Lung (tissue), 11 donors: ENCODE measurements at regions not wholly inside any gene's neighbourhood (a gene's known extent, or its start where the extent isn't known, plus 50 kb on each side); places are given as distances from the start of the nearest gene placed in this dataset.
A peak's percentile ranks its signal among the peaks of the same experiment; 100 is the strongest.

Experiments used
- ATAC-seq: fragments of 200-7000 bp; cut with Tn5 transposase; one replicate; pipeline ENCODE4 v1.9.1; 2020; ENCODE audit warnings: moderate number of reproducible peaks; ENCODE audit not compliant: insufficient read depth, low FRiP score
- DNase-seq, 3 donors: peaks; one replicate each; pipeline ENCODE4 v3.0.0-alpha.2; 2013 to 2017
- H3K27ac ChIP-seq, 2 donors: one replicate each; pipeline ENCODE4 v1.5.1; 2013; ENCODE audit warnings: mild to moderate bottlenecking in 2 of 2, moderate library complexity in 2 of 2, control low read depth in 1 of 2, inconsistent platforms in 1 of 2, low read depth in 1 of 2, low read length in 1 of 2
- H3K27me3 ChIP-seq, 3 donors: one replicate each; pipeline ENCODE4 v1.5.1; 2013; ENCODE audit warnings: low read length in 2 of 3; ENCODE audit not compliant: control insufficient read depth in 3 of 3, insufficient read depth in 3 of 3
- H3K36me3 ChIP-seq, 4 donors: one replicate each; pipeline ENCODE4 v1.5.1; 2013; ENCODE audit warnings: low read length in 4 of 4, mild to moderate bottlenecking in 1 of 4, moderate library complexity in 1 of 4; ENCODE audit not compliant: control insufficient read depth in 4 of 4, insufficient read depth in 4 of 4
- H3K4me1 ChIP-seq, 5 donors: one replicate each; pipeline ENCODE4 v1.5.1; 2013; ENCODE audit warnings: low read length in 5 of 5, mild to moderate bottlenecking in 2 of 5, moderate library complexity in 1 of 5; ENCODE audit not compliant: control insufficient read depth in 5 of 5, insufficient read depth in 5 of 5
- H3K4me3 ChIP-seq: one replicate; pipeline ENCODE4 v1.5.1; 2013; ENCODE audit warnings: mild to moderate bottlenecking, control low read depth, moderate library complexity
- H3K9ac ChIP-seq, 2 donors: one replicate each; pipeline ENCODE4 v1.5.1; 2013; ENCODE audit warnings: low read length in 2 of 2, control low read depth in 1 of 2; ENCODE audit not compliant: insufficient read depth in 1 of 2
- H3K9me3 ChIP-seq, 4 donors: one replicate each; pipeline ENCODE4 v1.5.1; 2013; ENCODE audit warnings: low read length in 3 of 4, mild to moderate bottlenecking in 1 of 4, moderate library complexity in 1 of 4; ENCODE audit not compliant: control insufficient read depth in 4 of 4, insufficient read depth in 3 of 4
- CTCF ChIP-seq: IDR thresholded peaks from 2 replicates; pipeline ENCODE4 v1.5.1; 2012; ENCODE audit warnings: mild to moderate bottlenecking; ENCODE audit errors: control extremely low read depth, extremely low read depth
- WGBS, 2 donors: extraction: QIAGEN DNeasy Blood & Tissue Kit; methylation state at CpG; one replicate each; pipeline ENCODE4 v1.1.7; 2013; 5-methylcytosine and 5-hydroxymethylcytosine counted together
- donor health status: control.
- donor health status: control.
- donor health status: Bipolar disorder and iron deficiency.
- donor health status: healthy.
- donor health status: DM: yes; HTN: yes; CAD: no.

- ATAC-seq, result no peak
- no peak for TF ChIP-seq CTCF
Observed at GRCh38 chr7:67894746-67895145, 898.1 kb downstream of the TYW1 start.

DNA sequence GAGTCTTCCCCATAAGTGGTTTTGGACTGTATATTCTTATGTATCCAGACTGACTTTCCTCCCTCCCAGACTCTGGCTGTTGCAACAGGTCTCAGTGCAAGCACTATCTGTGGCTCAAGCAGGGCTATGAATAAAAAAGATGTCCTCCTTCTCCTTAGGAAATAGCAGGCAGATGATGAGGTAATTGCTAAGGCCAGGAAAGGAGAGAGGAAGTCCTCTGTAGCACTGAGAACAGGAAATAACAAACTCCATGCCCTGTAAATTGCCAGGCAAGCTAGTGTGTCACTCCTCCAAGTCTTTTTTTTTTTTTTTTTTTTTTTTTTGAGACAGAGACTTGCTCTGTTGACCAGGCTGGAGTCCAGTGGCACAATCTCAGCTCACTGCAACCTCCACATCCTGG lies 900.1 kb downstream of the TYW1 start:
- Histone ChIP-seq H3K27ac (no peak overlapping the region), H3K27me3 (no peaks in the 10 kb centered on the region), H3K4me1 (no peaks in the 10 kb centered on the region), H3K4me3 (no peak overlapping the region), H3K9ac (no peak overlapping the region), H3K9me3 (no peaks in the 10 kb centered on the region), H3K36me3 (no peaks in the 10 kb centered on the region)
- DNase-seq (no peak), ATAC-seq (no peak)
- no peak for TF ChIP-seq CTCF

More at GRCh38 chr7:67894746-67895145, 898.1 kb downstream of the TYW1 start:
- WGBS, 2 donors, result 91 to 92% methylated on average over 6 of the region's 6 CpGs
- Histone ChIP-seq H3K27ac (no peak overlapping the region), H3K9me3 (peaks cover 0 to 9% (median 0%) of the 10 kb centered on the region in 4 donors), H3K4me3 (no peak overlapping the region), H3K27me3 (no peaks in the 10 kb centered on the region), H3K9ac (no peak overlapping the region), H3K4me1 (no peaks in the 10 kb centered on the region), H3K36me3 (no peaks in the 10 kb centered on the region)
- DNase-seq, result no peak

- no peaks in the 10 kb centered on the region for H3K36me3 ChIP-seq
- peaks cover 0 to 2% (median 0%) of the 10 kb centered on the region in 3 donors for H3K27me3 ChIP-seq
- H3K4me1 ChIP-seq, result peaks cover 0 to 3% (median 0%) of the 10 kb centered on the region in 5 donors
- TF ChIP-seq CTCF, result no peak
- H3K4me3 ChIP-seq, result no peak overlapping the region
- no peak overlapping the region for H3K9ac ChIP-seq
- H3K9me3 ChIP-seq, result peaks cover 0 to 3% (median 0%) of the 10 kb centered on the region in 4 donors
- DNase-seq (no peak), ATAC-seq (peak; percentile 9)
- H3K27ac ChIP-seq, result no peak overlapping the region
- WGBS, 2 donors, result 74 to 93% methylated on average over 2 of the region's 2 CpGs
Observed at GRCh38 chr7:67900456-67900855, 903.8 kb downstream of the TYW1 start.

DNA sequence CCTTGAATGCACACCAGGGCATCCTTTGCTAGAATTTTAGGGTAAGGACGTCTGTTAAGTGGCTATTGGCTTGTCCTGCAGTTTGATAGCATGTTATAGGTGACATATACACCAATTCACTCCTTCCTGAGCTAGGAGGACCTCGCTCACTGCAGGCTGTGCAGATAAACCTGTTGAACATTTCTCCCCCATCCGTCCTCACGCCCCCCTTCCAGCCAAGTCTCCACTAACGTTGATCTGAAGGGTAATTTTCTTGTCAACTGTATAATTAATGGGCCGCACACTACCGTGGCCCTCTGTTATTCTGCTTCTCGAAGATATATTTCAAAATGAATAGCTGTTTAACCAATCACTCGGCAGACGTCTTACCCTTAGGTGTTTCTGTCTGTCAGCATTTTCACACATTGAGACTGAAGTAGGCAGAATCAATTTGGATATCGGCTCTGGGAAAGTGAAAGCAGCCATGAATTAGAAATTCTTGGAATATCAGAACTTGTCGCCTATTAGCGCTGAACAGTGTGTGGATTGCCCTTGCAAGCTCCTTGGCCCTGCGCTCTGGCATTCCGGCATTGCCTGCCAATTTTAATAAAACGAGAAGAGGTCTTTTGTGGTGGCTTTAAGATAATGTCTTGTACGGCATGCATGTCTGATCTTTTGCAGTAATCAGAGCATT lies 905.3 kb downstream of the TYW1 start:
- ATAC-seq (no peak), DNase-seq (no peak)
- Histone ChIP-seq H3K9me3 (peaks cover 0 to 3% (median 0%) of the 10 kb centered on the region in 4 donors), H3K4me3 (no peak overlapping the region), H3K27ac (no peak overlapping the region), H3K4me1 (peaks cover 0 to 3% (median 0%) of the 10 kb centered on the region in 5 donors), H3K27me3 (peaks cover 0 to 2% (median 0%) of the 10 kb centered on the region in 3 donors), H3K9ac (no peak overlapping the region), H3K36me3 (no peaks in the 10 kb centered on the region)
- 66 to 74% methylated on average over 17 of the region's 17 CpGs for WGBS, 2 donors
- no peak for TF ChIP-seq CTCF
